Osteoblast (primary cell): ENCODE measurements at regions not wholly inside any gene's neighbourhood (a gene's known extent, or its start where the extent isn't known, plus 50 kb on each side); places are given as distances from the start of the nearest gene placed in this dataset.

ENCODE experiments used
- DNase-seq: peaks from one replicate; pipeline ENCODE4 v3.0.0; 2011; ENCODE audit warnings: low spot score, mixed read lengths; ENCODE audit not compliant: insufficient read length; ENCODE audit errors: missing footprints
- H2AFZ ChIP-seq: 2 replicates; pipeline ENCODE4 v1.6.0; 2011; ENCODE audit warnings: mild to moderate bottlenecking, low read length
- H3K27ac ChIP-seq: 2 replicates; pipeline ENCODE4 v1.5.1; 2011; ENCODE audit warnings: mild to moderate bottlenecking, low read depth, low read length, moderate library complexity
- H3K27me3 ChIP-seq: 2 replicates; pipeline ENCODE4 v1.6.0; 2012; ENCODE audit warnings: mild to moderate bottlenecking, control low read depth, inconsistent platforms, low read length, moderate library complexity; ENCODE audit not compliant: insufficient read depth
- H3K36me3 ChIP-seq: 2 replicates; pipeline ENCODE4 v1.5.1; 2011; ENCODE audit warnings: mild to moderate bottlenecking, low read length, control low read depth, moderate library complexity; ENCODE audit not compliant: insufficient read depth
- H3K4me1 ChIP-seq: 2 replicates; pipeline ENCODE4 v1.5.1; 2011; ENCODE audit warnings: mild to moderate bottlenecking, low read length, control low read depth, moderate library complexity; ENCODE audit not compliant: insufficient read depth
- H3K4me2 ChIP-seq: 2 replicates; pipeline ENCODE4 v1.6.0; 2011; ENCODE audit warnings: mild to moderate bottlenecking, low read length; ENCODE audit not compliant: insufficient read depth
- H3K4me3 ChIP-seq: fragments of 200-600 bp; sonication (generic); 3 replicates; pipeline ENCODE4 v1.5.1; 2012; ENCODE audit warnings: mild to moderate bottlenecking, low read length, inconsistent platforms; ENCODE audit not compliant: insufficient read depth
- H3K79me2 ChIP-seq: 2 replicates; pipeline ENCODE4 v1.6.0; 2012; ENCODE audit warnings: mild to moderate bottlenecking, low read length, control low read depth, inconsistent platforms; ENCODE audit not compliant: insufficient read depth
- H3K9me3 ChIP-seq: 2 replicates; pipeline ENCODE4 v1.5.1; 2011; ENCODE audit warnings: low read depth, low read length, control low read depth
- H4K20me1 ChIP-seq: 2 replicates; pipeline ENCODE4 v1.6.0; 2012; ENCODE audit warnings: mild to moderate bottlenecking, low read length, control low read depth; ENCODE audit not compliant: insufficient read depth
- CTCF ChIP-seq: IDR thresholded peaks from 2 replicates; pipeline ENCODE4 v1.5.1; 2011; ENCODE audit warnings: mild to moderate bottlenecking, low read depth, low read length, moderate library complexity; ENCODE audit errors: extremely low read depth

- H3K79me2 ChIP-seq, result no peaks in the 10 kb centered on the region
- no peak for TF ChIP-seq CTCF
- no peak overlapping the region for H2AFZ ChIP-seq
- H3K36me3 ChIP-seq, result no peaks in the 10 kb centered on the region
- H3K9me3 ChIP-seq, result no peaks in the 10 kb centered on the region
- H4K20me1 ChIP-seq, result no peaks in the 10 kb centered on the region
- H3K4me2 ChIP-seq, result no peak overlapping the region
- DNase-seq, result no peak
- H3K4me1 ChIP-seq, result no peaks in the 10 kb centered on the region
- H3K27me3 ChIP-seq, result no peaks in the 10 kb centered on the region
- H3K27ac ChIP-seq, result no peak overlapping the region
- H3K4me3 ChIP-seq, result no peak overlapping the region
Observed at GRCh38 chr12:91432089-91432488, 249.5 kb upstream of the DCN start.

GRCh38 chr12:91424506-91424905 lies 241.9 kb upstream of the DCN start:
- H3K4me2 ChIP-seq, result no peak overlapping the region
- TF ChIP-seq CTCF, result no peak
- no peak for DNase-seq
- no peak overlapping the region for H3K4me3 ChIP-seq
- no peaks in the 10 kb centered on the region for H3K27me3 ChIP-seq
- H3K79me2 ChIP-seq, result no peaks in the 10 kb centered on the region
- H3K9me3 ChIP-seq, result no peaks in the 10 kb centered on the region
- H4K20me1 ChIP-seq, result no peaks in the 10 kb centered on the region
- no peaks in the 10 kb centered on the region for H3K4me1 ChIP-seq
- H3K36me3 ChIP-seq, result no peaks in the 10 kb centered on the region
- no peak overlapping the region for H3K27ac ChIP-seq
- H2AFZ ChIP-seq, result no peak overlapping the region

- DNase-seq, result no peak
Observed at GRCh38 chr12:91423693-91424050, 241.1 kb upstream of the DCN start.

More at GRCh38 chr12:91423693-91424050, 241.1 kb upstream of the DCN start:
- H3K27me3 ChIP-seq, result no peaks in the 10 kb centered on the region
- H3K4me2 ChIP-seq, result no peak overlapping the region
- H3K4me1 ChIP-seq, result no peaks in the 10 kb centered on the region
- H2AFZ ChIP-seq, result no peak overlapping the region
- H3K36me3 ChIP-seq, result no peaks in the 10 kb centered on the region
- H3K9me3 ChIP-seq, result no peaks in the 10 kb centered on the region
- TF ChIP-seq CTCF, result no peak
- H4K20me1 ChIP-seq, result no peaks in the 10 kb centered on the region
- H3K27ac ChIP-seq, result no peak overlapping the region
- H3K79me2 ChIP-seq, result no peaks in the 10 kb centered on the region
- no peak overlapping the region for H3K4me3 ChIP-seq
